ENCODE measurements at regions not wholly inside any gene's neighbourhood (a gene's known extent, or its start where the extent isn't known, plus 50 kb on each side); places are given as distances from the start of the nearest gene placed in this dataset.

DNA sequence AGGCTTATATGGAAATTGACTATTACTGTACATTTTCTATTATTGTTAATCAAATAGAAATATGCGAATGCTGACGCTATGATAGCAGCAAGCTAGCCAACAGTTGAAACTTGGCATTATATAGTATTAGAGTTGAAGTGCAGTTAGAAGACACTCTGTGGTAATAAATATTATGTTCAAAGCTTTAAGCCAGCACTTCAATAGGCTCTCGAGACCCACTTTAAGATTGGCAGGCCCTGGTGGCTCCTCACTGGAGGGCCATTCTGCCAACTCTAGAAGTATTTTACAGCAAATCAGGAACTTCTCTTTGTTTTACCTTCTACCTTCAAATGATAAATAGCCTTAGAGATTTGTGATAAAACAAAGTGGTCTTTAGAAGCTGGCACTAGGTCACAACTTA lies 2029.0 kb upstream of the WWC1 start:
- TF ChIP-seq, protein P1, sequence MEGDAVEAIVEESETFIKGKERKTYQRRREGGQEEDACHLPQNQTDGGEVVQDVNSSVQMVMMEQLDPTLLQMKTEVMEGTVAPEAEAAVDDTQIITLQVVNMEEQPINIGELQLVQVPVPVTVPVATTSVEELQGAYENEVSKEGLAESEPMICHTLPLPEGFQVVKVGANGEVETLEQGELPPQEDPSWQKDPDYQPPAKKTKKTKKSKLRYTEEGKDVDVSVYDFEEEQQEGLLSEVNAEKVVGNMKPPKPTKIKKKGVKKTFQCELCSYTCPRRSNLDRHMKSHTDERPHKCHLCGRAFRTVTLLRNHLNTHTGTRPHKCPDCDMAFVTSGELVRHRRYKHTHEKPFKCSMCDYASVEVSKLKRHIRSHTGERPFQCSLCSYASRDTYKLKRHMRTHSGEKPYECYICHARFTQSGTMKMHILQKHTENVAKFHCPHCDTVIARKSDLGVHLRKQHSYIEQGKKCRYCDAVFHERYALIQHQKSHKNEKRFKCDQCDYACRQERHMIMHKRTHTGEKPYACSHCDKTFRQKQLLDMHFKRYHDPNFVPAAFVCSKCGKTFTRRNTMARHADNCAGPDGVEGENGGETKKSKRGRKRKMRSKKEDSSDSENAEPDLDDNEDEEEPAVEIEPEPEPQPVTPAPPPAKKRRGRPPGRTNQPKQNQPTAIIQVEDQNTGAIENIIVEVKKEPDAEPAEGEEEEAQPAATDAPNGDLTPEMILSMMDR (IDR thresholded peaks at IDR 0.05; ENCODE audit: low read length), result no peak
- TF ChIP-seq EZH2 (IDR thresholded peaks at IDR 0.05; ENCODE audit: borderline replicate concordance, low read length), result no peak
